OCI-LY7 (cell line): ENCODE measurements at regions not wholly inside any gene's neighbourhood (a gene's known extent, or its start where the extent isn't known, plus 50 kb on each side); places are given as distances from the start of the nearest gene placed in this dataset.

Experiments
- BruUV-seq: library from RNA; stranded (reverse); fragments of 400-500 nt; replicated peaks from 2 replicates; lab custom pipeline; 2021; lab: Mats Ljungman, UMichigan
- CTCF ChIA-PET: fragments of 300-600 bp; sonication (Branson Sonifier 250); formaldehyde crosslinking; loops from one replicate; lab custom pipeline; 2022; ENCODE audit warnings: antibody characterized with exemption; ENCODE audit not compliant: unreplicated experiment; lab: Charles Lee
- POLR2A ChIA-PET: fragments of 300-600 bp; sonication (Branson Sonifier 250); formaldehyde crosslinking; loops from one replicate; lab custom pipeline; 2022; ENCODE audit warnings: antibody characterized with exemption; lab: Charles Lee
- DNase-seq: peaks from one replicate; pipeline ENCODE4 v3.0.0-alpha.2; 2015; ENCODE audit warnings: low spot score
- H2AFZ ChIP-seq: fragments of 200-600 bp; sonication (generic), shearing (Covaris generic); 2 replicates; pipeline ENCODE4 v1.6.1; 2014; ENCODE audit warnings: mild to moderate bottlenecking, antibody characterized with exemption, low read length, moderate library complexity
- H3K27ac ChIP-seq: fragments of 200-600 bp; sonication (generic); 2 replicates; pipeline ENCODE4 v1.5.1; 2014; ENCODE audit warnings: mixed run types, low read depth, mild to moderate bottlenecking, moderate library complexity, low read length, inconsistent platforms; ENCODE audit not compliant: poor library complexity, severe bottlenecking
- H3K36me3 ChIP-seq: fragments of 200-600 bp; sonication (generic); 2 replicates; pipeline ENCODE4 v1.6.1; 2014; ENCODE audit warnings: mild to moderate bottlenecking, antibody characterized with exemption, low read length, moderate library complexity, mixed read lengths; ENCODE audit not compliant: insufficient read depth
- H3K4me1 ChIP-seq: fragments of 200-600 bp; sonication (generic); 2 replicates; pipeline ENCODE4 v1.5.1; 2014; ENCODE audit warnings: mild to moderate bottlenecking, low read length; ENCODE audit not compliant: insufficient read depth, poor library complexity, severe bottlenecking
- H3K4me2 ChIP-seq: fragments of 200-600 bp; sonication (generic); 2 replicates; pipeline ENCODE4 v1.6.1; 2014; ENCODE audit warnings: mild to moderate bottlenecking, low read length
- H3K4me3 ChIP-seq: fragments of 200-600 bp; sonication (generic); 2 replicates; pipeline ENCODE4 v1.5.1; 2014; ENCODE audit warnings: mild to moderate bottlenecking, low read depth, low read length; ENCODE audit not compliant: poor library complexity, severe bottlenecking
- H3K79me2 ChIP-seq: fragments of 200-600 bp; sonication (generic); 2 replicates; pipeline ENCODE4 v1.6.1; 2016; ENCODE audit warnings: low read depth, mild to moderate bottlenecking, low read length, moderate library complexity, mixed read lengths; ENCODE audit not compliant: insufficient read depth
- H3K9me2 ChIP-seq: fragments of 200-600 bp; sonication (generic); 2 replicates; pipeline ENCODE4 v1.6.1; 2016; ENCODE audit warnings: mild to moderate bottlenecking, low read length, mixed read lengths; ENCODE audit not compliant: insufficient read depth
- H3K9me3 ChIP-seq: fragments of 200-600 bp; sonication (generic); 2 replicates; pipeline ENCODE4 v1.6.1; 2014; ENCODE audit warnings: mild to moderate bottlenecking, mixed run types, low read length, mixed read lengths
- H4K20me1 ChIP-seq: fragments of 200-600 bp; sonication (generic); 2 replicates; pipeline ENCODE4 v1.6.1; 2014; ENCODE audit warnings: mild to moderate bottlenecking, antibody characterized with exemption, low read length, moderate library complexity, mixed read lengths; ENCODE audit not compliant: insufficient read depth
- CTCF ChIP-seq: fragments of 200-600 bp; sonication (generic); conservative IDR thresholded peaks from 2 replicates; pipeline ENCODE4 v1.5.1; 2014; ENCODE audit warnings: mild to moderate bottlenecking, antibody characterized with exemption, low read length, moderate library complexity, mixed read lengths
- EZH2phosphoT487 ChIP-seq: fragments of 200-600 bp; sonication (generic); IDR thresholded peaks from 2 replicates; pipeline ENCODE4 v1.6.1; 2018; ENCODE audit warnings: low read depth, borderline replicate concordance, mild to moderate bottlenecking, mixed run types, antibody characterized with exemption, low read length, moderate library complexity, mixed read lengths
- intact Hi-C: fragments of 100-400 bp; cut with micrococcal nuclease; formaldehyde crosslinking; loops from one replicate; pipeline ENCODE4 v1.10.0; 2022; ENCODE audit not compliant: unreplicated experiment

- Histone ChIP-seq H3K9me2 (no peaks in the 10 kb centered on the region), H3K36me3 (no peaks in the 10 kb centered on the region), H4K20me1 (no peaks in the 10 kb centered on the region), H3K4me2 (no peak overlapping the region), H3K79me2 (no peaks in the 10 kb centered on the region), H3K9me3 (no peaks in the 10 kb centered on the region), H3K4me3 (no peak overlapping the region), H3K4me1 (no peaks in the 10 kb centered on the region), H3K27ac (no peak overlapping the region), H2AFZ (no peak overlapping the region)
- no peak for TF ChIP-seq EZH2phosphoT487
- TF ChIP-seq CTCF, result no peak
- POLR2A ChIA-PET, result no interaction called here
- CTCF ChIA-PET, result no interaction called here
- DNase-seq, result no peak
- no TSS peak for BruUV-seq
- intact Hi-C loops, result no loop called here
Measured at GRCh38 chrX:7568130-7568529, 274.8 kb upstream of the VCX start.

GRCh38 chrX:7552760-7553159 is 290.2 kb upstream of the VCX start:
- no peaks in the 10 kb centered on the region for H3K79me2 ChIP-seq
- no peak overlapping the region for H3K4me3 ChIP-seq
- TF ChIP-seq CTCF (0 out of 2 replicates have a peak, but pooled peaks have one; percentile 21), EZH2phosphoT487 (no peak)
- H3K36me3 ChIP-seq, result no peaks in the 10 kb centered on the region
- peak; percentile 0 for DNase-seq
- ChIA-PET CTCF (no interaction called here), POLR2A (no interaction called here)
- no peaks in the 10 kb centered on the region for H4K20me1 ChIP-seq
- no TSS peak for BruUV-seq
- no peak overlapping the region for H2AFZ ChIP-seq
- H3K9me2 ChIP-seq, result no peaks in the 10 kb centered on the region
- no peak overlapping the region for H3K4me2 ChIP-seq
- no peak overlapping the region for H3K27ac ChIP-seq
- no peaks in the 10 kb centered on the region for H3K4me1 ChIP-seq
- no peaks in the 10 kb centered on the region for H3K9me3 ChIP-seq
- intact Hi-C loops, result no loop called here

GRCh38 chrX:7546551-7547080 is 296.4 kb upstream of the VCX start:
- CTCF ChIA-PET, result no interaction called here
- Histone ChIP-seq H3K4me2 (no peak overlapping the region), H3K9me3 (no peaks in the 10 kb centered on the region), H2AFZ (no peak overlapping the region), H3K36me3 (no peaks in the 10 kb centered on the region), H3K9me2 (no peaks in the 10 kb centered on the region), H3K79me2 (no peaks in the 10 kb centered on the region), H4K20me1 (no peaks in the 10 kb centered on the region), H3K4me3 (no peak overlapping the region), H3K4me1 (no peaks in the 10 kb centered on the region), H3K27ac (no peak overlapping the region)
- no peak for TF ChIP-seq CTCF
- TF ChIP-seq EZH2phosphoT487, result no peak
- no peak for DNase-seq
- POLR2A ChIA-PET, result no interaction called here
- BruUV-seq, result no TSS peak
- intact Hi-C loops, result no loop called here
